BE2C (cell line): ENCODE measurements at regions not wholly inside any gene's neighbourhood (a gene's known extent, or its start where the extent isn't known, plus 50 kb on each side); places are given as distances from the start of the nearest gene placed in this dataset.
"Not testable (repeated sequence)": the region's sequence is repeated elsewhere in the genome, so short reads cannot be mapped to it uniquely, and the experiment has no call there.

Experiments used
- DNase-seq: peaks from one replicate; pipeline ENCODE4 v3.0.0-alpha.2; 2020
- H3K27me3 ChIP-seq: fragments of 250-450 bp; sonication (Bioruptor Pico); 2 replicates; pipeline ENCODE4 v1.5.1; 2020; ENCODE audit warnings: mild to moderate bottlenecking
- H3K36me3 ChIP-seq: fragments of 250-450 bp; sonication (Bioruptor Pico); 2 replicates; pipeline ENCODE4 v1.5.1; 2020; ENCODE audit warnings: mild to moderate bottlenecking
- H3K4me1 ChIP-seq: fragments of 250-450 bp; sonication (Bioruptor Pico); 2 replicates; pipeline ENCODE4 v1.5.1; 2020
- H3K4me3 ChIP-seq: 2 replicates; pipeline ENCODE4 v1.5.1; 2011; ENCODE audit warnings: low read depth, low read length
- H3K9me3 ChIP-seq: fragments of 250-450 bp; sonication (Bioruptor Pico); 2 replicates; pipeline ENCODE4 v1.5.1; 2020
- TF ChIP-seq, protein P1 (sequence below): IDR thresholded peaks from 2 replicates; pipeline ENCODE4 v1.5.1; 2012; ENCODE audit warnings: mild to moderate bottlenecking, low read depth, low read length

DNA sequence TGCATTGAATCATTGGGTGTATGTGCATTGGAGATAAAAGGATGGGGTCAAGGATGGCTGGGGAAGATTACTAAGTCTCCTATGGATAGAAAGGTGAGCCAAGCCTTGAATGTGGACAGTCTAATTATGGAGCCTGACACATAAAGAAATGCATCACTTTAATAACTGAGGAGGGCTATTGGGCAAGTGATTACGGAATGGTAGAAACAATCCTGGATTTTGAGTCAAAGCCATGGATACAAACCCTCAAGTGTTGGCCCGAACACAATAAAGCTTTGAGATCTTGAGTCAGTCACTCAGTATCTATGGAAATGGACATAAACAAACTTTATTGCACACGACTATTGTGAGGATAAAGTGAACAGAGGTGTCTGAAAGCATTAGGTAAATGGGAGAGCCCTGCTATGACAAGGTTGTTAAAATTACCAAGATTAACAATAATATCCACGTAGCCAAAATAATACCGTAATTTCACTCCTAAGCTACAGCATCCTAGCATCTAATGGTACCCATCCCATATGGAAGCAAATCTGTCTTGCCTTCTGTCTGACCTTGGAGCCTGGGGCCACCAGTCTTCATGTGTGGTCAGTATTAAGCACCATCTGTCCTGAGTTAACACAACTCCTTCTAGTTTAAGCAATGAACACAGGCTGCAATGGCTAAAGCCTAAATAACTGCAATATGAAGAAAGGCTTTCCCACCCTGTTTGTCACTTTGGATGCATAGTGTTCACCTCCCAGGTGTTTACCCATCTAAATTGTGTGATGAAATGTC lies 136.9 kb upstream of the PRICKLE2 start:
- no peaks in the 10 kb centered on the region for H3K9me3 ChIP-seq
- H3K4me1 ChIP-seq = no peaks in the 10 kb centered on the region
- no peaks in the 10 kb centered on the region for H3K27me3 ChIP-seq
- H3K36me3 ChIP-seq = no peaks in the 10 kb centered on the region
- no peak for DNase-seq
- H3K4me3 ChIP-seq = no peak overlapping the region
- TF ChIP-seq, protein P1, sequence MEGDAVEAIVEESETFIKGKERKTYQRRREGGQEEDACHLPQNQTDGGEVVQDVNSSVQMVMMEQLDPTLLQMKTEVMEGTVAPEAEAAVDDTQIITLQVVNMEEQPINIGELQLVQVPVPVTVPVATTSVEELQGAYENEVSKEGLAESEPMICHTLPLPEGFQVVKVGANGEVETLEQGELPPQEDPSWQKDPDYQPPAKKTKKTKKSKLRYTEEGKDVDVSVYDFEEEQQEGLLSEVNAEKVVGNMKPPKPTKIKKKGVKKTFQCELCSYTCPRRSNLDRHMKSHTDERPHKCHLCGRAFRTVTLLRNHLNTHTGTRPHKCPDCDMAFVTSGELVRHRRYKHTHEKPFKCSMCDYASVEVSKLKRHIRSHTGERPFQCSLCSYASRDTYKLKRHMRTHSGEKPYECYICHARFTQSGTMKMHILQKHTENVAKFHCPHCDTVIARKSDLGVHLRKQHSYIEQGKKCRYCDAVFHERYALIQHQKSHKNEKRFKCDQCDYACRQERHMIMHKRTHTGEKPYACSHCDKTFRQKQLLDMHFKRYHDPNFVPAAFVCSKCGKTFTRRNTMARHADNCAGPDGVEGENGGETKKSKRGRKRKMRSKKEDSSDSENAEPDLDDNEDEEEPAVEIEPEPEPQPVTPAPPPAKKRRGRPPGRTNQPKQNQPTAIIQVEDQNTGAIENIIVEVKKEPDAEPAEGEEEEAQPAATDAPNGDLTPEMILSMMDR = no peak

DNA sequence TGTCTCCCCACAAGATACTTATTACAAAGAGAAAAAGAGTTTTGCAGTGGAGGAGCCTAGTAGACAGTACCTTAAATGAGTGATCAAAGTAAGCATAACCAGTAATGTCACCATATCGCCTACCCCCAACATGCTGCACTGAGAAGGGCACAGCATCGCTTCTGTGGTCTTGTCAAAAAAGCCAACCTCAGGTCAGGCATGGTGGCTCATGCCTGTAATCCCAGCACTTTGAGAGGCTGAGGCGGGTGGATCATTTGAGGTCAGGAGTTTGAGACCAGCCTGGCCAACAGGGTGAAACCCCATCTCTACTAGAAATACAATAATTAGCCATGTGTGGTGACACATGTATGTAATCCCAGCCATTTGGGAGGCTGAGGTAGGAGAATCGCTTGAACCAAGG lies 135.8 kb upstream of the PRICKLE2 start:
- H3K27me3 ChIP-seq, H3K4me1 ChIP-seq, H3K9me3 ChIP-seq, H3K36me3 ChIP-seq, DNase-seq, H3K4me3 ChIP-seq: not testable (repeated sequence)

DNA sequence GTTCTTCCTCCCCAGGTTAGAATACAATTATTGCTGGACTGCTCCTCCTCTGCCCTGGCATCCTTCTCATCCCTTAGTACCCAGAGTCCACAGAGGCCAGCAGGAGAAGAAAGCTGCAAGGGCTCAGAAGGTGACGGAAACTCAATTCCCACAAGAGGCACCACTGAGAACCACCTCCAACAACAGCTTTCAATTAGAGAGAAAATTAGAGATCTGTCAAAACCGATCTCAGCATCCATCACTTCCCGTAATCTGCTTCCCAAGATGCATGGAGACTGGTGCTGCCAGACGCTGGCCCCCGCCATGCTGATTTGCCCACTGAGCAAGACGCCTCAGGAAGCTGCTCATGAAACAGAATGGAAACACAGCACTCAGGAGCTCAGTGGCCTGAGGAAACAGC lies 135.0 kb upstream of the PRICKLE2 start:
- DNase-seq = no peak
- Histone ChIP-seq H3K4me1 (no peaks in the 10 kb centered on the region), H3K36me3 (no peaks in the 10 kb centered on the region), H3K4me3 (no peak overlapping the region), H3K27me3 (no peaks in the 10 kb centered on the region), H3K9me3 (no peaks in the 10 kb centered on the region)
- TF ChIP-seq, protein P1 = no peak

DNA sequence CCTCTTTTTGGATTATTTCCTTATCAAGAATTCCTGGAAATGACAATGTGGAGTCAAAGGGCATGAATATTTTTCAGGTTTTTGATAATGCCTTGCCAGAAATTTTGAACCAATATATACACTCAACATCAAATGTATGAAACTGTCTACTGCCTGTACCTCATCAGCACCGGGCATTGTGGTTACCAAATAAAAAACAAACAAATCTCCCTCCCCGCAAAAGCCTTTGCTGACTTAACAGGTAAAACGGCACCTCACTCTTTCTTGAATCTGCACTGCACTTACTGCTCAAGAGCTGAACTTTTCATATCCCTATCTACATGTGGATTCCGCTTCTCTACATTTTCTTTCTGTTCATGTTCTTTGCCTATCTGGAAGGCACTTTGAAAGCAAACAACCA lies 134.5 kb upstream of the PRICKLE2 start:
- Histone ChIP-seq H3K36me3 (no peaks in the 10 kb centered on the region), H3K27me3 (no peaks in the 10 kb centered on the region), H3K9me3 (no peaks in the 10 kb centered on the region), H3K4me1 (no peaks in the 10 kb centered on the region), H3K4me3 (no peak overlapping the region)
- TF ChIP-seq, protein P1 = no peak
- DNase-seq = no peak

DNA sequence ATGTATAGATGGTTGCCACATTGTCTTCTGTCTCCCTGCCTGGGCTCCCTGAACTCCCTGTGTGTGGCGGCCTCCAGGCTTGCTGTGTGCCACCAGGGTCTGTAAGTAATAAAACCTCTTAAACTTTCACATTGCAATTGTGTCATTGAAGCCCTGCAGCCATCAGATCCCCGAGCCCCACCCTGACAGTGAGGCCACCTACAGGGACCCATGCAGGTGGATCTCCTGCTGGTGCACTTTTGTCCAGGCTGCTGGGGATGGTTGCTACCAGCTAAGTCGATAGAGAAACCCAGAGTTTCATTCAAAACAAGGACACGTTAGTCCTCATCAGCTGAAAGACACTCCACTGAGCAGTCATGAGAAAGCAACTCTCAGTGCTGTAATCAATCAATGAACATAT lies 133.6 kb upstream of the PRICKLE2 start:
- TF ChIP-seq, protein P1 = no peak
- Histone ChIP-seq H3K27me3 (no peaks in the 10 kb centered on the region), H3K36me3 (no peaks in the 10 kb centered on the region), H3K4me3 (no peak overlapping the region), H3K4me1 (no peaks in the 10 kb centered on the region), H3K9me3 (no peaks in the 10 kb centered on the region)
- DNase-seq = no peak

DNA sequence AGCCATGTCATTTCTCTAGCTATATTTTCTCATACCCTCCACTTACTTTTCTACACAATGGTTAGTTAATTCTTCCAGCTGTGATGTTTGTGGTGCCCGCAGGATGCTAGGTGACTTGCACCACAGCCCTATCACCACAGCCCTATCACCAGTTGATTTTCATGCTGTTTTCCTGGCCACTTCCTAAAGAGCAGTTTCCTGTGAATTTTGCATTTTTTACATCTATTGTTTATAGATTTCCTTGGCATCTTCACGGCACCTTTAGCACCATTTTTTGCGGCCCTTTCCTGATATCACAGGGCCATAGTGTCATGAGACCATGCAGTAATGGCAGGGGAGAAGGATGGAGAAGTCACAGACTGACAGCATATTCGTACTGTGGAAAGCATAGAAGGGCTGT lies 132.9 kb upstream of the PRICKLE2 start:
- no peaks in the 10 kb centered on the region for H3K4me1 ChIP-seq
- no peak for DNase-seq

More for the DNA sequence above, 132.9 kb upstream of the PRICKLE2 start:
- H3K27me3 ChIP-seq = no peaks in the 10 kb centered on the region
- H3K36me3 ChIP-seq = no peaks in the 10 kb centered on the region
- H3K9me3 ChIP-seq = no peaks in the 10 kb centered on the region
- TF ChIP-seq, protein P1 = no peak
- H3K4me3 ChIP-seq = no peak overlapping the region
